NCI-H345 treated with DMSO at 0.1 percent for 48 hours (cell line): ENCODE measurements at regions not wholly inside any gene's neighbourhood (a gene's known extent, or its start where the extent isn't known, plus 50 kb on each side); places are given as distances from the start of the nearest gene placed in this dataset.

Experiments used
- DNase-seq: peaks from one replicate; lab custom pipeline; 2025; ENCODE audit not compliant: unreplicated experiment; lab: John Stamatoyannopoulos, UW

DNA sequence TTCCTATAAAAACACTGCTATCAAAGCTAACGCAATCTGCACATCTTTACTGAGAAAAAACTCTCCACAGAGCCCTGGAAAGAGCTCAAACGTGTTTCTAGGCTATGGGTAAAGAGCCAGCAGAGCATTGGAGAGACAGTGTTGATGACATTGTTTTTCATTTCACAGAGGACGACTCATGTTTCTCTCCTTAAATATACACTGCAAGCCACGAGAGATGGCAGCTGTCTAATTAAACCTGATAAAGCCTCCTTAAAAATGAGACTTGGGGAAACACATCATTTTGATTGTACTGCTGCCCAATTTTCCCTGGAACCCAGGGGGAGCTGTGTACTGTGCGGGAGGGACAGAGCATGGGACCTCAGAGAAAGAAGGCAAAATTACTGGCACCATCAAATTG is 294.3 kb upstream of the SETBP1 start:
- no peak for DNase-seq

- no peak for DNase-seq
Observed at GRCh38 chr18:44388329-44388728, 292.4 kb upstream of the SETBP1 start.

GRCh38 chr18:44392933-44393332 is 287.8 kb upstream of the SETBP1 start:
- DNase-seq: no peak

DNA sequence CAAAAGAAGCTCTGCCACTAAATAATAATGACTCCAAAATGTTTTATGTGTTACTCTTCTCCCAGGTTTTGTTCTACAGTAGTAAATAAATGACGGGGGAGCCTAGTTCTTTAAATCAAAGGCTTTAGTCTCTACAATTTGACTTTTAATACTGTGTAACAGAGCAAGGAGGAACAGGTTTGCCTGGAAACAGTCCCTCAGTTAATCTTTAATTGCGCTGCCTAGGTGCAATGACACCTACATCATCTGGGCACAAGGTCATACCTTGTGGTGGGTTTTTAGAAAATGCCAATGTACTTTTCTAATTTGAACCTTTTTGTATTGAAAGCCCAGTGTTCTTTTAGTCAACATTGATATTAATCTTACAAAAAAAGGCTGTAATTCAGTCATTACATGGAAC is 287.3 kb upstream of the SETBP1 start:
- no peak for DNase-seq

DNA sequence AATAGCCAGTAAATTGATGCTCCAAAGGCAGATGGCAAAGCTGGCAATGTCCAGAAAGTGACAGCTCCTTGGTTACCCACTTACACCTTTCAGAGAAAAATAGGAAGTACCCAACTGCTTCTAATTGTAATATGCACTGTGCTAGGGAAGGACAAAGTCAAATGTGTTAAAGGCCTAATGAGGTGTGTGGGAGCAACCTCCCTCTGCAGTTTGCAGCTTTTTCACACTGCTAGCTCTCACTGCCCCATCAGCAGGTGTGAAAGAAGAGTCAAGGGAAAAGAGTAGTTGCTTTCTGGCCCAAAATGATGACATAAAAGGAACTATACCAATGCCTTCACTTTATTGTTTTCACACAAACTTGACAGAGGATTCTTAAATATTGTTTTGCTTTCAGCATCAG is 284.1 kb upstream of the SETBP1 start:
- DNase-seq: no peak

DNA sequence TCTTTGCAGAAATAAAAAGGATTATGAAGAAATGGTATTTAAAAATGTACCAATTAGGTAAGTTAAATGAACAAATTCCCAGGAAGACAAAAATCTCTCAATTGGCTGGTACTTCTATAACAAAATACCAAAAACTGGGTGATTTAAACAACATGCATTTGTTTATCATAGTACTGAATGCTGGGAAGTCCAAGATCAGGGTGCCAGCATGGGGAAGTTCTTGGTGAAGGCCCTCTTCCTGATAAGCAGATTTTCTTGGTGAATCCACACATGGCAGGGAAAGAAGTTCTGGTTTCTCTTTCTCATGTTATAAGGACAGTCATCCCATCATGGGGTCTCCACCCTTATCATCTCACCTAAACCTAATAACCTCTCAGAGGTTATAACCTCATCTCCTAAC is 271.6 kb upstream of the SETBP1 start:
- no peak for DNase-seq

GRCh38 chr18:44409515-44409914 is 271.2 kb upstream of the SETBP1 start:
- no peak for DNase-seq

DNA sequence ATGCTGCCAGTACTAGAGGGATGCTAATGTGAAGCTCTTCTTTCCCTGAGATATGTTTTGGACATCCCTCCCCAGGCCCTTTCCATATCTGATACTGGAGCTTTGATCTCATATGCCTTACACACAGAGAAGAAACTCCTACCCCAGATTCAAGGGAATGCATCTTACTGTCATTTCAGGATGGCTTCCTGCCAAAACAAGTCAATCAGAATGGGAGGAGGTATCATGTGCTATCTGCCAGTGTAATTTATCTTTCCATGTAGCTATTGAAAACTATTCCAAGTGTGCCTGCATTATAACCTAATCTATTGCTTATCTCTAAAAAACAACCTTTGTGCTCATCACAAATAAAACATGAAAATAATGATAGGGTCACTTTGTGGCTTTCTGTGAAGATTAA is 269.9 kb upstream of the SETBP1 start:
- DNase-seq: no peak

- DNase-seq: no peak
Observed at GRCh38 chr18:44411262-44411905, 269.3 kb upstream of the SETBP1 start.

DNA sequence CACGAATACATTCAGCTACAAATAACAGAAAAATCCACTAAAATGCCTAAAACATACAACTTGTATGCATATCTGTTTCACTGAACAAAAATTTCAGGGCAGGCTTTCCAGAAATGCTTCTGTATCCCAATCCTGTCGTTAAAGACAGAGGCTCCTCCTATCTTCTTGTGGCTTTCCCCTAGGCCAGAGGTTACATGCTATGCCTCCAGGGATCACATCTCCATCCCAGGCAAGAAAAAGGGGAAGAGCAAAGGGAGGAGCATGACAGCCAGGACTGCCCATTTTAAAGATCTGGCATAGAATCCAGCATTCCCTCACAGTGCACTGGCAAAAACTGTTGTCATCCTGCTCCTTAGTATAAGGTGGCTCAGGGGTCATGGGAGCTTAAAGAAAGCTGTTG is 268.7 kb upstream of the SETBP1 start:
- DNase-seq: no peak

GRCh38 chr18:44423814-44424644 is 256.7 kb upstream of the SETBP1 start:
- peak; percentile 86 for DNase-seq

- no peak for DNase-seq
Observed at GRCh38 chr18:44424645-44425035, 256.0 kb upstream of the SETBP1 start.

GRCh38 chr18:44425161-44425560 is 255.5 kb upstream of the SETBP1 start:
- DNase-seq: no peak

DNA sequence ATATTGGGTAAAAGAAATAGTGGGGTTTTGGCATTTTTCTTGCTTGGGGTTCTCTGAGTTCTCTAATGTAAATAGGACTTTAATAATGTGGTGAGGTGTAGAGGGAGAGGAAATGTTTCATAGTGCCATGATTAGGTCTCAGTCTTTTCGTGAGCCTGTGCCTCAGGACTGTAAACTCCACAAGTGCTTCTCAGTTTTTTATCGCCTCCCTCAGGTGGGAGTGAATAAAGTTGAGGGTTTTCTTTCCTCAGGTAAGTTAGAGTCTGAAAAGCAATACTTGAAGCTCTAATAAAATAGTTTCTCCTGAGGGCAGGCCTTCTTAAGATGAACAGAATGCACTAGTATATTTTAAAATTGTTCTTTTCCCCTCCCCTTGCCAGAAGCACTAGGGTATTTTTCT is 243.1 kb upstream of the SETBP1 start:
- DNase-seq: no peak

DNA sequence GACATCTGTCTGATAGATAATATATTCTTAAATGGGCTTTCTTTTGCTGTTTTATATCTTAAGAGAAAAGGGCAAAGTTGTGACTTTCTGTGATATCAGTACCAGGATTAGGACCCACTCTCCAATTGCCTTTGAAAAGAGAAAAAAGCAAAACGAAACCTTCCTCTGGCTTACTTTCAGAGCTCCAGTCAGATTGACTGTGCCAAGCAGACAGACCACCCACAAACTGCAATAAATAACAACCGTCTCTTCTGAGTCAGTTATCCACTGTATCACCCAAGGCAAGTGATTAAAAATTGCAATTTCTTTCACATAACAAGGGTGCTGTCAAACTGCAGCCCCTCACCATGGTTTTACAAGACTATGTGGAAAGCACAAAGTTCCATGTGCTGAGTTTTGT is 230.5 kb upstream of the SETBP1 start:
- DNase-seq: no peak

- DNase-seq: no peak
Observed at GRCh38 chr18:44452346-44452745, 228.3 kb upstream of the SETBP1 start.

DNA sequence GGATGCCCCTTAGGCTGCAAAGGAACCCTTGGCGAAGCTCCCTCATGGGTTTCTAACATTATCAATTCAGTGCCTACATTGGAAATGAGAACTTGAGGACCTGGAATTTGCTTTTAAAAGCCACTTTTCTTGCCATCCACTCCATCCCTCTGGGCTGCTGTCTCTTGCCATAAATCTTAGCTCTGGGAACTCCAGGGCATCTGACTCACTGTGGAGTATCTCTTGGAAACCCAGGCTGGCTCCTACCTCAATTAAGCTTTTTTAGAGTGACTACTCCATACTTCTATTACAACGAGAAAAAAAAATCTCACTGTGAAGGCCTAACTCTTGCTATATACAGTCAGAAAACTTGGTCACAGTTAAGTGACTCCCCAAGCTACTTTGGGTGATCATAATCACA is 227.2 kb upstream of the SETBP1 start:
- no peak for DNase-seq

- no peak for DNase-seq
Observed at GRCh38 chr18:44458777-44459176, 221.9 kb upstream of the SETBP1 start.

DNA sequence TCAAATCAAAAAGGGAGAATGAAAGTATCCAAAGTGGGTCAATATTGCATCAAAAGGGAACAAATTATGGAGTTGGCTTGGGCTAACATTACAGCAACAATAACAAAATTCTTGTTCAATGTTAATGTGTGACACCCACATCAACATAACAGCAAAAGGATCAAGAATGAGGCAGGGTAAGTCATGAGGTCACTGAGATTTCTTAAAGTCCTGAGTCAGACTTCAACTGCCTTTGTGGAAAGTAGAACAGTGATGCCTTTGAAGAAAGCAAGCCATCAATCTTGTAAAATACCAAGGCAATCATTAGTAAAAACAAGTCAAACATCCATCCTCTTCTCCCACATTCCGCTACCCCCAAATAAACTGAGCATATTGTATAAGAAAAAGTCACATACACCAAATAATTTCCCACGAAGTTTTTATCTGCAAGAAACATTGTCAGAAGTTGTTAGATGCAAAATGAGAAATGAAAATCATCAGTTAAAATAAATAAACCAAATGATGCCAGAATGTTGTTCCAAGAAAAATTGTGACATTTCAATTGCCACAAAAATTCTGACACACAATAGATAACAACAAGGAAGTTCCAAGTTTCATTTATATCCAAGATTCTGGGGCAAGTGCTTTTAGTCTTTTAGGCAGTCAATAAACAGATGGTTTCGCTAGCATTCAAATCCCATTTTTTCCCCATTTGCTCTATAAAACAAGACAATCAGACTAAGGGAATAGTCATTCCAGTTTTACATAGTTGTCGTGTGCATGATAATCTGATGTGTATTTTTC is 216.1 kb upstream of the SETBP1 start:
- no peak for DNase-seq

GRCh38 chr18:44465381-44465841 is 215.3 kb upstream of the SETBP1 start:
- no peak for DNase-seq

DNA sequence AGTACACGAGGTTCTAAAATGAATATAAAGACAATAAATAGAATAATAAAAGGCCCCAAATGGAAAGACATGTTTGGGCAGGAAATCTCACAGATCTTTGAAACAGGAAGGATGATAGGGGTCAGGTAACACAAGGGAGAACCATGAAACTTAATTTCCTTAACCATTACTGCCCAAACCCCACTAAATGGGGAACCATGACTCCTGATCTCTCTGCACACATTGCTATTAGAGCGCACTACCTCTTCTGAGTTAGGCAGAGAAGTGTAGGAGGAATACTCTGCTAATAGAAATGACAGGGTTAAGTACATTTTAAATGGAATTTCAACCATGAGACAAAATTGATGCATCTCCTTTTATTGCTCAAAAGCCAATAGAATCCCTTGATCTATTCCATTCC is 213.7 kb upstream of the SETBP1 start:
- DNase-seq: no peak

DNA sequence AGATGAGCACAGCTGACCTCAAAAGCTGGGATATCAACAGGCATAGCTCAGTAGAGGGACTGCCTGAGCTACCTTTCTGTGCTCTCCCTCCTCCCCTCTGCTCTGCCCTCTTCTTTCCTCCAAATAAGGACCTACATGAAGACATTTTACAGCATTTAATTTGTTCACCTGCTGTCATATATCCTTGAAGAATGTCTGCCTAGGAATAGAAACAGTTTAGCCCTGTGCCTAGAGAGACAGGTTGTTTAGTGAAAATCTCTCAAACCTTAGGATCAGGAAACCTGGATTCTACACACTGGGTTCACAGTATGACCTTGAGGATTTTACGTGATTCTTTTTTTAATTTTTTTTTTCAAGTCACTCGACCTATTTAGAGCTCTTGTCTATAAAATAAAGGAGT is 213.0 kb upstream of the SETBP1 start:
- DNase-seq: no peak
